IMR-90 (cell line): ENCODE measurements at regions not wholly inside any gene's neighbourhood (a gene's known extent, or its start where the extent isn't known, plus 50 kb on each side); places are given as distances from the start of the nearest gene placed in this dataset.

Experiments
- ATAC-seq: fragments of 200-7000 bp; cut with Tn5 transposase; 2 replicates; pipeline ENCODE4 v1.9.1; 2020; ENCODE audit warnings: low read depth, mild to moderate bottlenecking, moderate library complexity
- BruUV-seq: library from RNA; stranded (reverse); fragments of 400-500 nt; replicated peaks from 2 replicates; lab custom pipeline; 2021; lab: Mats Ljungman, UMichigan
- CTCF ChIA-PET: fragments of 300-600 bp; formaldehyde crosslinking; extraction: SDS; loops from one replicate; lab custom pipeline; 2021; ENCODE audit warnings: antibody characterized with exemption; lab: Yijun Ruan, JAX
- POLR2A ChIA-PET: fragments of 300-600 bp; sonication (Branson Sonifier 250); formaldehyde crosslinking; loops from one replicate; lab custom pipeline; 2022; ENCODE audit warnings: antibody characterized with exemption; ENCODE audit not compliant: unreplicated experiment; lab: Charles Lee
- DNase-seq: peaks from one replicate; pipeline ENCODE4 v3.0.0; 2013
- H2AFZ ChIP-seq: replicated peaks from 2 replicates; pipeline ENCODE3; 2013; ENCODE audit warnings: low read length, mild to moderate bottlenecking; ENCODE audit not compliant: poor library complexity
- H2AK5ac ChIP-seq: 2 replicates; pipeline ENCODE4 v1.6.1; 2013; ENCODE audit warnings: low read depth, low read length, inconsistent platforms
- H2AK9ac ChIP-seq: replicated peaks from 2 replicates; pipeline ENCODE3; 2013; ENCODE audit warnings: mild to moderate bottlenecking, low read depth, low read length, moderate library complexity; ENCODE audit not compliant: poor library complexity
- H2BK120ac ChIP-seq: 2 replicates; pipeline ENCODE4 v1.6.1; 2013; ENCODE audit warnings: low read depth, low read length, inconsistent platforms
- H2BK15ac ChIP-seq: 3 replicates; pipeline ENCODE4 v1.6.1; 2013; ENCODE audit warnings: low read depth, low read length, inconsistent platforms
- H2BK20ac ChIP-seq: 2 replicates; pipeline ENCODE4 v1.6.1; 2013; ENCODE audit warnings: low read depth, mild to moderate bottlenecking, inconsistent platforms, low read length, moderate library complexity
- H2BK5ac ChIP-seq: 2 replicates; pipeline ENCODE4 v1.6.1; 2013; ENCODE audit warnings: mild to moderate bottlenecking, low read depth, low read length, inconsistent platforms; ENCODE audit not compliant: poor library complexity, severe bottlenecking
- H3K14ac ChIP-seq: replicated peaks from 2 replicates; pipeline ENCODE4 v1.6.1; 2013; ENCODE audit warnings: low read depth, low read length, inconsistent platforms
- H3K18ac ChIP-seq: 2 replicates; pipeline ENCODE4 v1.6.1; 2013; ENCODE audit warnings: low read depth, low read length, control low read depth
- H3K23ac ChIP-seq: 2 replicates; pipeline ENCODE4 v1.6.1; 2013; ENCODE audit warnings: low read depth, low read length, inconsistent platforms
- H3K27ac ChIP-seq: 2 replicates; pipeline ENCODE4 v1.5.1; 2013; ENCODE audit warnings: mild to moderate bottlenecking, control low read depth, low read length; ENCODE audit not compliant: insufficient read depth
- H3K27me3 ChIP-seq: 2 replicates; pipeline ENCODE4 v1.6.1; 2013; ENCODE audit warnings: low read length; ENCODE audit not compliant: control insufficient read depth, insufficient read depth
- H3K36me3 ChIP-seq: 2 replicates; pipeline ENCODE4 v1.6.1; 2013; ENCODE audit warnings: low read length, mixed read lengths; ENCODE audit not compliant: control insufficient read depth, insufficient read depth
- H3K4ac ChIP-seq: 2 replicates; pipeline ENCODE4 v1.6.1; 2013; ENCODE audit warnings: low read depth, low read length, inconsistent platforms
- H3K4me1 ChIP-seq: 2 replicates; pipeline ENCODE4 v1.6.1; 2013; ENCODE audit warnings: low read length, mixed read lengths; ENCODE audit not compliant: control insufficient read depth, insufficient read depth
- H3K4me2 ChIP-seq: 2 replicates; pipeline ENCODE4 v1.6.1; 2013; ENCODE audit warnings: low read depth, mild to moderate bottlenecking, control low read depth, low read length, moderate library complexity
- H3K4me3 ChIP-seq: 2 replicates; pipeline ENCODE4 v1.5.1; 2013; ENCODE audit warnings: low read depth, mild to moderate bottlenecking, control low read depth, low read length, moderate library complexity; ENCODE audit not compliant: insufficient read depth
- H3K56ac ChIP-seq: 2 replicates; pipeline ENCODE4 v1.6.1; 2013; ENCODE audit warnings: low read length, inconsistent platforms; ENCODE audit not compliant: insufficient read depth; ENCODE audit errors: extremely low read depth
- H3K79me1 ChIP-seq, 2 experiments: 2 replicates each; pipeline ENCODE4 v1.6.1; 2013; ENCODE audit warnings: low read length in 2 of 2, inconsistent platforms in 1 of 2, low read depth in 1 of 2
- H3K9ac ChIP-seq: 2 replicates; pipeline ENCODE4 v1.6.1; 2013; ENCODE audit warnings: low read depth, low read length, control low read depth
- H3K9me1 ChIP-seq: 2 replicates; pipeline ENCODE4 v1.6.1; 2013; ENCODE audit warnings: low read length, inconsistent platforms; ENCODE audit not compliant: insufficient read depth
- H3K9me3 ChIP-seq: 2 replicates; pipeline ENCODE4 v1.6.1; 2013; ENCODE audit warnings: low read length; ENCODE audit not compliant: control insufficient read depth, insufficient read depth
- H4K20me1 ChIP-seq: 2 replicates; pipeline ENCODE4 v1.6.1; 2013; ENCODE audit warnings: low read length, inconsistent platforms; ENCODE audit not compliant: insufficient read depth
- H4K5ac ChIP-seq: 2 replicates; pipeline ENCODE4 v1.6.1; 2013; ENCODE audit warnings: mild to moderate bottlenecking, low read depth, low read length, control low read depth
- H4K8ac ChIP-seq, 2 experiments: 2 replicates each; pipeline ENCODE4 v1.6.1; 2013; ENCODE audit warnings: low read depth in 2 of 2, low read length in 2 of 2, control low read depth in 1 of 2, inconsistent platforms in 1 of 2
- H4K91ac ChIP-seq: 2 replicates; pipeline ENCODE4 v1.6.1; 2013; ENCODE audit warnings: low read depth, low read length, inconsistent platforms; ENCODE audit not compliant: insufficient read depth
- CEBPB ChIP-seq: IDR thresholded peaks from 2 replicates; pipeline ENCODE4 v1.6.1; 2012; ENCODE audit warnings: low read depth, low read length, improper control_type of control experiment
- CHD1 ChIP-seq: IDR thresholded peaks from 2 replicates; pipeline ENCODE4 v1.6.1; 2012; ENCODE audit warnings: low read depth, low read length, improper control_type of control experiment
- CTCF ChIP-seq: conservative IDR thresholded peaks from 2 replicates; pipeline ENCODE4 v1.5.1; 2012; ENCODE audit warnings: mild to moderate bottlenecking, low read depth, low read length, improper control_type of control experiment
- ELK1 ChIP-seq: fragments of 150-350 bp; IDR thresholded peaks from 2 replicates; pipeline ENCODE4 v1.6.1; 2016; ENCODE audit warnings: low read depth, mild to moderate bottlenecking, low read length, moderate library complexity, borderline replicate concordance
- FOS ChIP-seq: fragments of 150-350 bp; IDR thresholded peaks from 2 replicates; pipeline ENCODE4 v1.6.1; 2016; ENCODE audit warnings: low read depth, low read length
- MAFK ChIP-seq: IDR thresholded peaks from 2 replicates; pipeline ENCODE4 v1.6.1; 2012; ENCODE audit warnings: low read depth, low read length, improper control_type of control experiment
- MAZ ChIP-seq: IDR thresholded peaks from 2 replicates; pipeline ENCODE4 v1.6.1; 2012; ENCODE audit warnings: low read depth, mild to moderate bottlenecking, low read length, improper control_type of control experiment, moderate library complexity, borderline replicate concordance
- MXI1 ChIP-seq: IDR thresholded peaks from 2 replicates; pipeline ENCODE4 v1.6.1; 2012; ENCODE audit warnings: low read depth, mild to moderate bottlenecking, low read length, moderate library complexity, borderline replicate concordance
- NFE2L2 ChIP-seq: fragments of 150-350 bp; IDR thresholded peaks from 2 replicates; pipeline ENCODE4 v1.6.1; 2016; ENCODE audit warnings: low read depth, mild to moderate bottlenecking, low read length
- POLR2A ChIP-seq: IDR thresholded peaks from 2 replicates; pipeline ENCODE4 v1.6.1; 2012; ENCODE audit warnings: mild to moderate bottlenecking, low read depth, low read length
- RCOR1 ChIP-seq: IDR thresholded peaks from 2 replicates; pipeline ENCODE4 v1.6.1; 2012; ENCODE audit warnings: mild to moderate bottlenecking, low read length, improper control_type of control experiment; ENCODE audit not compliant: insufficient replicate concordance
- RFX5 ChIP-seq: IDR thresholded peaks from 2 replicates; pipeline ENCODE4 v1.8.0; 2012; ENCODE audit warnings: low read depth, mild to moderate bottlenecking, low read length, moderate library complexity
- SMC3 ChIP-seq: fragments of 150-350 bp; IDR thresholded peaks from 2 replicates; pipeline ENCODE4 v1.6.1; 2016; ENCODE audit warnings: low read depth, mild to moderate bottlenecking, antibody characterized with exemption, low read length, moderate library complexity
- WGBS, 2 experiments: methylation state at CpG; one replicate each; pipeline versions ENCODE4 v1.1.5 to v1.1.7; 2013; ENCODE audit warnings: missing lambda C conversion rate in 2 of 2; ENCODE audit not compliant: insufficient read length in 1 of 2; ENCODE audit errors: extremely low coverage in 2 of 2; 5-methylcytosine and 5-hydroxymethylcytosine counted together
- dilution Hi-C: fragments of 300-500 bp; cut with HindIII; formaldehyde crosslinking; loops from one replicate; pipeline ENCODE4 v1.14.3; 2018; ENCODE audit warnings: low sequenced_read_pairs; ENCODE audit not compliant: unreplicated experiment
- in situ Hi-C: fragments of 300-500 bp; cut with MboI; formaldehyde crosslinking; loops from 3 replicates; pipeline ENCODE4 v1.14.3; 2019; ENCODE audit warnings: low sequenced_read_pairs, inconsistent platforms, mixed read lengths
- intact Hi-C: fragments of 100-400 bp; cut with micrococcal nuclease; formaldehyde crosslinking; loops from 2 replicates; pipeline ENCODE4 v1.10.0; 2022
- TF ChIP-seq, protein P1 (sequence below): fragments of 150-350 bp; IDR thresholded peaks from 2 replicates; pipeline ENCODE4 v1.6.1; 2017; ENCODE audit warnings: mild to moderate bottlenecking, antibody characterized with exemption, low read length, low read depth

DNA sequence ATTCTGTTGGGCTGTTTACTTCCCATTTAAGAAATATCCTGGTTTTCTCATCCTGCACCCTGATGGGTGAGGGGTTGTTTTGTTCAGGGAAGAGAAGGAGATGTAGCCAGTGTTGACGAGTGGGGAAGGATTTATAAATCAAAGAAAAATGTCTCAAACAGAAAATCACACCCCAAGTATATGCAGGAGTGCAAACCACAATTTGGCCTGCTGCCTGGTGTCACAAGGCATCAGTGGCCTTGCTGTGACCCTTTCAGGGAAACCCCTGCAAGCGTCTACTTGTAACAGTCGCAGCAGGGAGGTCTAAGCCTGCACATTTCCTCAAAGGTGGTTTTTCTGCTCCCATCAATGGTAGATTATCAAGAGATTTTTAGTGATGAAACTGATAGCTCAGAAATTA, 132.6 kb upstream of the LRRN1 start:
- no peak for TF ChIP-seq RCOR1
- no peak for TF ChIP-seq FOS
- TF ChIP-seq CEBPB, result no peak
- no peak for TF ChIP-seq CHD1
- TF ChIP-seq POLR2A, result no peak
- no peak for TF ChIP-seq MAZ
- TF ChIP-seq SMC3, result no peak
- TF ChIP-seq, protein P1, sequence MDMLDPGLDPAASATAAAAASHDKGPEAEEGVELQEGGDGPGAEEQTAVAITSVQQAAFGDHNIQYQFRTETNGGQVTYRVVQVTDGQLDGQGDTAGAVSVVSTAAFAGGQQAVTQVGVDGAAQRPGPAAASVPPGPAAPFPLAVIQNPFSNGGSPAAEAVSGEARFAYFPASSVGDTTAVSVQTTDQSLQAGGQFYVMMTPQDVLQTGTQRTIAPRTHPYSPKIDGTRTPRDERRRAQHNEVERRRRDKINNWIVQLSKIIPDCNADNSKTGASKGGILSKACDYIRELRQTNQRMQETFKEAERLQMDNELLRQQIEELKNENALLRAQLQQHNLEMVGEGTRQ, result no peak
- TF ChIP-seq CTCF, result no peak
- TF ChIP-seq NFE2L2, result no peak
- TF ChIP-seq MAFK, result no peak
- no peak for TF ChIP-seq RFX5
- no peak for TF ChIP-seq ELK1
- no peak for TF ChIP-seq MXI1

More for the DNA sequence above, 132.6 kb upstream of the LRRN1 start:
- intact Hi-C loops, result no loop called here
- Histone ChIP-seq H2BK5ac (no peak overlapping the region), H3K36me3 (no peaks in the 10 kb centered on the region), H2AK5ac (no peak overlapping the region), H2BK20ac (no peak overlapping the region), H4K20me1 (no peaks in the 10 kb centered on the region), H4K91ac (no peak overlapping the region), H3K27me3 (no peaks in the 10 kb centered on the region), H3K14ac (no peak overlapping the region), H3K79me1 (no peaks in the 10 kb centered on the region), H4K8ac (no peak overlapping the region), H3K4me2 (no peak overlapping the region), H3K23ac (no peak overlapping the region), H3K9me1 (no peaks in the 10 kb centered on the region), H2BK120ac (no peak overlapping the region), H3K4me3 (no peak overlapping the region), H3K4me1 (no peaks in the 10 kb centered on the region), H2AK9ac (no peak overlapping the region), H3K9ac (no peak overlapping the region), H3K4ac (no peak overlapping the region), H3K18ac (no peak overlapping the region), H3K27ac (no peak overlapping the region), H2AFZ (no peak overlapping the region), H3K56ac (no peak overlapping the region), H4K5ac (no peak overlapping the region), H2BK15ac (no peak overlapping the region), H3K9me3 (peaks cover 17% of the 10 kb centered on the region)
- in situ Hi-C loops, result no loop called here
- ATAC-seq (no peak), DNase-seq (no peak)
- dilution Hi-C loops, result no loop called here
- CTCF ChIA-PET, result no interaction called here
- no TSS peak for BruUV-seq
- WGBS, 2 experiments, result no CpG with 5 or more reads among the region's 3 CpGs
- POLR2A ChIA-PET, result no interaction called here
